KOPT-K1 (cell line): ENCODE measurements at regions not wholly inside any gene's neighbourhood (a gene's known extent, or its start where the extent isn't known, plus 50 kb on each side); places are given as distances from the start of the nearest gene placed in this dataset.

ENCODE experiments used
- H3K27ac ChIP-seq: fragments of 200-600 bp; sonication (generic); 2 replicates; pipeline ENCODE4 v1.5.1; 2016; ENCODE audit warnings: antibody characterized with exemption, mild to moderate bottlenecking, low read depth, low read length; ENCODE audit not compliant: poor library complexity, severe bottlenecking
- H3K36me3 ChIP-seq: fragments of 200-600 bp; sonication (generic); 2 replicates; pipeline ENCODE4 v1.5.1; 2017; ENCODE audit warnings: antibody characterized with exemption, mild to moderate bottlenecking, low read length, moderate library complexity; ENCODE audit not compliant: insufficient read depth
- H3K9me3 ChIP-seq: fragments of 200-600 bp; sonication (generic); 2 replicates; pipeline ENCODE4 v1.5.1; 2017; ENCODE audit warnings: antibody characterized with exemption, low read length, mild to moderate bottlenecking; ENCODE audit not compliant: insufficient read depth, poor library complexity, severe bottlenecking

GRCh38 chr17:51563961-51564360 is 303.6 kb downstream of the UTP18 start:
- Histone ChIP-seq H3K9me3 (no peaks in the 10 kb centered on the region), H3K36me3 (no peaks in the 10 kb centered on the region), H3K27ac (no peak overlapping the region)

GRCh38 chr17:51572115-51572514 is 311.8 kb downstream of the UTP18 start:
- Histone ChIP-seq H3K27ac (no peak overlapping the region), H3K9me3 (no peaks in the 10 kb centered on the region), H3K36me3 (no peaks in the 10 kb centered on the region)
